T47D (cell line): ENCODE measurements at regions not wholly inside any gene's neighbourhood (a gene's known extent, or its start where the extent isn't known, plus 50 kb on each side); places are given as distances from the start of the nearest gene placed in this dataset.
"Not testable (repeated sequence)": the region's sequence is repeated elsewhere in the genome, so short reads cannot be mapped to it uniquely, and the experiment has no call there.

Source experiments
- DNase-seq, 2 experiments: peaks; one replicate each; pipeline versions ENCODE4 v3.0.0 to v3.0.0-alpha.2; 2011 to 2012; ENCODE audit warnings: low read depth in 1 of 2, low spot score in 1 of 2
- JUND ChIP-seq: IDR thresholded peaks from 2 replicates; pipeline ENCODE4 v1.6.1; 2012; ENCODE audit warnings: low read depth
- in situ Hi-C: cut with HindIII; loops from 2 replicates; pipeline ENCODE4 v1.10.0; 2016; ENCODE audit warnings: low sequenced_read_pairs, low pct_unique_long_range_greater_than_20kb

- in situ Hi-C loops: no loop called here
- DNase-seq: no peak
- no peak for TF ChIP-seq JUND
Measured at GRCh38 chrX:42237956-42238355, 314.6 kb upstream of the CASK start.

- TF ChIP-seq JUND: no peak
- no peak for DNase-seq
- in situ Hi-C loops: no loop called here
Measured at GRCh38 chrX:42229533-42229932, 306.2 kb upstream of the CASK start.

GRCh38 chrX:42220666-42221065 is 297.3 kb upstream of the CASK start:
- TF ChIP-seq JUND: no peak

GRCh38 chrX:42220083-42220482 is 296.7 kb upstream of the CASK start:
- no peak for TF ChIP-seq JUND
- no peak for DNase-seq
- in situ Hi-C loops: no loop called here

More at GRCh38 chrX:42220666-42221065, 297.3 kb upstream of the CASK start:
- no peak for DNase-seq
- in situ Hi-C loops: no loop called here

GRCh38 chrX:42219231-42219630 is 295.9 kb upstream of the CASK start:
- no peak for DNase-seq
- no peak for TF ChIP-seq JUND
- in situ Hi-C loops: no loop called here

DNA sequence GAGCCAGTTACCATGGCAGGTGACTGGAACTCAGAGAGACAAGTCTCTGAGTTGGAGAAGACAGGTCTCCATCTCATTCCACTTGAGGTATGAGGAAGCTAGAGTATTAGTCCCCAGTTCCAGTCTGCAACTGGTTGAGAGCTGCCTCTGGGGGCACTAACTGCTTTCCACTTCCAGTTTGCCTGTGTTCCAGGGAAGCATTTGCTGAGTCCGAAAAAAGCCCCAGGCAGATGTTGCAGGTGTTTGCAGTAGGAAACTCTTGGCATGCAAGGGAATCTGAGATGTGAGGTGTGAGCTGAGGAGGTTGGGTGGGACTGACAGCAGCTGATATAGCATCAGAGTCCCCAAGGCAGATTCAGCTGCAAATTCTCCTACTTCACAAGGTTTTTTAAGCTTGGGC is 272.2 kb upstream of the CASK start:
- in situ Hi-C loops: no loop called here
- no peak for TF ChIP-seq JUND
- DNase-seq: peak in 1 of 2 experiments; percentile 1

GRCh38 chrX:42189576-42189975 is 266.2 kb upstream of the CASK start:
- in situ Hi-C loops: no loop called here
- TF ChIP-seq JUND: no peak

DNA sequence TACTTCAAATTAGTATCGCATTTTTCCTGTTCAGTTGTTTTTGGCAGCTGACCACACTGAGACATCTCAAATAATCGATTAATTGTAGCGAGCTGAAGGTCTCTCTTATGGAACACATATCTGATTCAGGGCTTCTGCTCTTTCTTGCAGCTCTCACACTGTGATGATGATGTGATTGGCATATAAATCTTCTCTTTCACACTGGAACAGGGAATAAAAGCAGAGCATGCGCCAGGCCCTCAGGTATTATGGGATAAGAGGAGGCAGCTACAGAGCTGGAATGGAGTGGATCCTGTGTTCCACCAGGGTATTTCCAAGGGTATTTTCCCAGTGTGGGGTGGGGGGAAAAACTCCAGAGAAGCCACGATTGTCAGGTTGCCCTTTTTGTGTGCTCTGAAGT is 265.4 kb upstream of the CASK start:
- DNase-seq: no peak
- in situ Hi-C loops: no loop called here
- TF ChIP-seq JUND: no peak

More at GRCh38 chrX:42189576-42189975, 266.2 kb upstream of the CASK start:
- DNase-seq: no peak

GRCh38 chrX:42176789-42177188 is 253.4 kb upstream of the CASK start:
- in situ Hi-C loops: no loop called here
- DNase-seq: no peak
- TF ChIP-seq JUND: no peak

GRCh38 chrX:42175843-42176242 is 252.5 kb upstream of the CASK start:
- DNase-seq: no peak
- in situ Hi-C loops: no loop called here
- no peak for TF ChIP-seq JUND

DNA sequence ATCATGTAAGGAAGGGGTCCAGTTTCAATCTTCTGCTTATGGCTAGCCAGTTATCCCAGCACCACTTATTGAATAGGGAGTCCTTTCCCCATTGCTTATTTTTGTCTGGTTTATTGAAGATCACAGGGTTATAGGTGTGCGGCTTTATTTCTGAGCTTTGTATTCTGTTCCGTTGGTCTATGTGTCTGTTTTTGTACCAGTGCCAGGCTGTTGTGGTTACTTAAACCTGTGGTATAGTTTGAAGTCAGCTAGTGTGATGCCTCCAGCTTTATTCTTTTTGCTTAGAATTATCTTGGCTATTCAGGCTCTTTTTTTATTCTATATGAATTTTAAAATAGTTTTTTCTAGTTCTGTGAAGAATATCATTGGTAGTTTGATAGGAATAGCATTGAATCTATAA is 234.6 kb upstream of the CASK start:
- in situ Hi-C loops, DNase-seq: not testable (repeated sequence)

DNA sequence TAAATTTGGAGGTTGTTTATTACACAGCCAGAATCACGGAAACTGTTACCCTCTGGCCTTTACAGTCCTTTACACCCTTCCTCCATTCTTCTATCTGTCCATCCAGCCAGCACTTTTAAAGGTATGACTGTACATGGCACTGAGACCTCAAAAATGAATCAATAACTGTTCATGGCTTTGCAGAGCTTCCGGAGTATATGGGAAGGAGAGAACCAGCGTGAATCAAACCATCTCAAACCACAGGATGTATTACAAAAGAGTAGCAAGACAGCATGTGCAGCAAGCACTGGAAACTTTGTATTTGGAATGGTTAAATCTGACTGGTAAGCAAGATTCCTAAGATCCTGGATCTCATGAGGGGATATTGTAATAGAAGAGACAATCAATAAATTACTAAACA is 228.5 kb upstream of the CASK start:
- DNase-seq: no peak

GRCh38 chrX:42149765-42150164 is 226.4 kb upstream of the CASK start:
- in situ Hi-C loops: no loop called here
- no peak for TF ChIP-seq JUND
- no peak for DNase-seq

More for the DNA sequence above, 228.5 kb upstream of the CASK start:
- TF ChIP-seq JUND: no peak
- in situ Hi-C loops: no loop called here

DNA sequence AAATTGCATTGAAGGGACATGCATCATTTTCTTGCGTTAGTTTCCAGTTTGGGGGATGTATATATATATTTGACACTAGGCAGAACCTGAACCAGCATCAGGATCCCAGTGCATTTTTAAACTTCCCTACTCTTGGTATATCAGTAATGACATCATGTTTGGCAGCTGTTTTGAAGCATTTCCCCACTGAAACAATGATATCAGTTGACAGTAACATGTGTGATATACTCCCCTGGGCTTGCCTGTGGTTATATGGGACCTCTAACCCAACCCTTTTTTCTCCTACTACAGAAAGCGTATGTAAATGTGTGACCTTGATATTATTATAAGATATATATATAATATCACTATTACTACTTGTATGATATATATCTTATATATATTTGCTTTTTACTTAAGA is 225.9 kb upstream of the CASK start:
- in situ Hi-C loops: no loop called here
- no peak for DNase-seq
- no peak for TF ChIP-seq JUND

- in situ Hi-C loops: no loop called here
- DNase-seq: no peak
- TF ChIP-seq JUND: no peak
Measured at GRCh38 chrX:42143866-42144592, 220.7 kb upstream of the CASK start.
